ENCODE measurements at regions not wholly inside any gene's neighbourhood (a gene's known extent, or its start where the extent isn't known, plus 50 kb on each side); places are given as distances from the start of the nearest gene placed in this dataset.

GRCh38 chr13:109577191-109577700 lies 209.1 kb downstream of the IRS2 start:
- Histone ChIP-seq H3K4me2 (replicated peaks; ENCODE audit: extremely low read depth, low read length, poor library complexity, severe bottlenecking) (no peak overlapping the region), H3K9me3 (replicated peaks in 1 of 2; ENCODE audit: control insufficient read depth in 1 of 2, insufficient read depth in 1 of 2, low read length in 2 of 2) (peaks cover 0 to 8% of the 10 kb centered on the region in 2 donors), H3K36me3 (replicated peaks in 1 of 2; ENCODE audit: control insufficient read depth in 1 of 2, insufficient read depth in 2 of 2, low read length in 2 of 2) (no peaks in the 10 kb centered on the region), H3K4me1 (ENCODE audit: control insufficient read depth in 1 of 2, insufficient read depth in 2 of 2, low read length in 2 of 2) (peaks cover 0 to 3% of the 10 kb centered on the region in 2 donors), H3K9ac (ENCODE audit: insufficient read depth, low read length, poor library complexity, severe bottlenecking) (no peak overlapping the region), H4K20me1 (ENCODE audit: insufficient read depth, low read length) (no peaks in the 10 kb centered on the region), H3K79me2 (ENCODE audit: insufficient read depth, low read length) (no peaks in the 10 kb centered on the region), H3K4me3 (replicated peaks in 1 of 3; ENCODE audit: low read depth in 2 of 3, low read length in 3 of 3) (no peak overlapping the region), H3K27ac (ENCODE audit: low read depth in 1 of 2, low read length in 2 of 2) (no peak overlapping the region), H2AFZ (ENCODE audit: insufficient read depth, low read depth, low read length, poor library complexity, severe bottlenecking) (no peak overlapping the region), H3K27me3 (ENCODE audit: control insufficient read depth in 2 of 2, insufficient read depth in 2 of 2, low read length in 2 of 2) (no peaks in the 10 kb centered on the region)
- no peak for DNase-seq
- Mint-ChIP-seq H3K9me3 (peaks cover 2 to 16% (median 6%) of the 10 kb centered on the region in 7 donors), H3K36me3 (no peaks in the 10 kb centered on the region), H3K27ac (peak overlapping the region in 1 of 7 donors; percentile 69), H3K4me1 (peaks cover 5% of the 10 kb centered on the region), H3K27me3 (ENCODE audit: low read depth in 3 of 3) (peaks cover 0 to 2% (median 0%) of the 10 kb centered on the region in 3 donors), H3K4me3 (no peak overlapping the region)
- no peak for TF ChIP-seq CTCF (IDR thresholded peaks at IDR 0.05)
- intact Hi-C loops (cut with micrococcal nuclease): no loop called here
- no CpG with 5 or more reads among the region's 2 CpGs for WGBS (ENCODE audit: insufficient coverage)

- H3K4me3 Mint-ChIP-seq: no peak overlapping the region
- Histone ChIP-seq H3K4me2 (replicated peaks; ENCODE audit: extremely low read depth, low read length, poor library complexity, severe bottlenecking) (no peak overlapping the region), H3K4me3 (replicated peaks in 1 of 3; ENCODE audit: low read depth in 2 of 3, low read length in 3 of 3) (no peak overlapping the region), H3K27me3 (ENCODE audit: control insufficient read depth in 2 of 2, insufficient read depth in 2 of 2, low read length in 2 of 2) (no peaks in the 10 kb centered on the region), H3K79me2 (ENCODE audit: insufficient read depth, low read length) (no peaks in the 10 kb centered on the region), H3K9ac (ENCODE audit: insufficient read depth, low read length, poor library complexity, severe bottlenecking) (no peak overlapping the region), H3K4me1 (ENCODE audit: control insufficient read depth in 1 of 2, insufficient read depth in 2 of 2, low read length in 2 of 2) (peaks cover 0 to 3% of the 10 kb centered on the region in 2 donors), H3K27ac (ENCODE audit: low read depth in 1 of 2, low read length in 2 of 2) (no peak overlapping the region), H2AFZ (ENCODE audit: insufficient read depth, low read depth, low read length, poor library complexity, severe bottlenecking) (no peak overlapping the region), H3K9me3 (replicated peaks in 1 of 2; ENCODE audit: control insufficient read depth in 1 of 2, insufficient read depth in 1 of 2, low read length in 2 of 2) (peaks cover 0 to 7% of the 10 kb centered on the region in 2 donors), H3K36me3 (replicated peaks in 1 of 2; ENCODE audit: control insufficient read depth in 1 of 2, insufficient read depth in 2 of 2, low read length in 2 of 2) (no peaks in the 10 kb centered on the region), H4K20me1 (ENCODE audit: insufficient read depth, low read length) (no peaks in the 10 kb centered on the region)
- no peak for DNase-seq
- no peak overlapping the region for H3K27ac Mint-ChIP-seq
- intact Hi-C loops (cut with micrococcal nuclease): no loop called here
- no peaks in the 10 kb centered on the region for H3K36me3 Mint-ChIP-seq
- TF ChIP-seq CTCF (IDR thresholded peaks at IDR 0.05): no peak
- peaks cover 2 to 12% (median 3%) of the 10 kb centered on the region in 7 donors for H3K9me3 Mint-ChIP-seq
- H3K27me3 Mint-ChIP-seq (ENCODE audit: low read depth in 3 of 3): peaks cover 0 to 2% (median 0%) of the 10 kb centered on the region in 3 donors
- WGBS (ENCODE audit: insufficient coverage): no CpG with 5 or more reads among the region's 6 CpGs
- peaks cover 5% of the 10 kb centered on the region for H3K4me1 Mint-ChIP-seq
Measured at GRCh38 chr13:109576331-109576813, 210.0 kb downstream of the IRS2 start.

Measured in CD14-positive monocyte (primary cell).